AG04450 (cell line): ENCODE measurements at regions not wholly inside any gene's neighbourhood (a gene's known extent, or its start where the extent isn't known, plus 50 kb on each side); places are given as distances from the start of the nearest gene placed in this dataset.

Source experiments
- CTCF ChIA-PET: fragments of 300-600, 350-600 bp; formaldehyde crosslinking; extraction: SDS; loops from one replicate; lab custom pipeline; 2022; ENCODE audit warnings: antibody characterized with exemption, inconsistent platforms; lab: Charles Lee
- POLR2A ChIA-PET: fragments of 350-600 bp; formaldehyde crosslinking; extraction: SDS; loops from one replicate; lab custom pipeline; 2021; ENCODE audit warnings: antibody characterized with exemption, inconsistent platforms; lab: Yijun Ruan, JAX
- DNase-seq: peaks from one replicate; pipeline ENCODE4 v3.0.0-alpha.2; 2011; ENCODE audit warnings: low read depth, low spot score
- H3K27ac ChIP-seq: one replicate; pipeline ENCODE4 v1.5.1; 2012; ENCODE audit warnings: low read depth, low read length, control low read depth
- H3K27me3 ChIP-seq: one replicate; pipeline ENCODE4 v1.6.0; 2012; ENCODE audit warnings: low read length; ENCODE audit not compliant: control insufficient read depth, insufficient read depth
- H3K4me3 ChIP-seq: 2 replicates; pipeline ENCODE4 v1.5.1; 2011; ENCODE audit warnings: mild to moderate bottlenecking, low read depth, low read length, control low read depth
- H3K9me3 ChIP-seq: 2 replicates; pipeline ENCODE4 v1.5.1; 2012; ENCODE audit warnings: low read length; ENCODE audit not compliant: control insufficient read depth, insufficient read depth
- TF ChIP-seq, protein P1 (sequence below): IDR thresholded peaks from 2 replicates; pipeline ENCODE4 v1.5.1; 2011; ENCODE audit warnings: low read depth, low read length, control low read depth, inconsistent platforms

DNA sequence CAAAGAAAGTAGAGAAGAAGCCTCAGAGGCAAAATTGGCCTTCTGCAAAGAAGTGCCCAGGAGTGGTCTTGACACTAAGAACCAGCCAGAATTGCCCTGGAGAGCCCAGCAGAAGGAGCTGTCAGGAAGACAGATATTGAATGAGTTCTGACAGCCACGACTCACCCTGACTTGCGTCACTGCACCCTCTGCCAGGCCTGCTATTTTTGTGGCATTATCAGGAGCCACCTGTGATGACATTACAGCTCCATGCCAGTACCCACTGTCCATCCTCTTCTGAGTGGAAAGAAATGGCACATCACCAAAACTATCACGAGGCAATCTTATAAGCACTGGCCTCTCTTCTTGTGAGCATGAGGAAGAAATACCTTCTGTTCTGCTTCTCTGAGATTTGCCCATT, 67.7 kb downstream of the SMIM20 start:
- ChIA-PET CTCF (no interaction called here), POLR2A (no interaction called here)
- TF ChIP-seq, protein P1, sequence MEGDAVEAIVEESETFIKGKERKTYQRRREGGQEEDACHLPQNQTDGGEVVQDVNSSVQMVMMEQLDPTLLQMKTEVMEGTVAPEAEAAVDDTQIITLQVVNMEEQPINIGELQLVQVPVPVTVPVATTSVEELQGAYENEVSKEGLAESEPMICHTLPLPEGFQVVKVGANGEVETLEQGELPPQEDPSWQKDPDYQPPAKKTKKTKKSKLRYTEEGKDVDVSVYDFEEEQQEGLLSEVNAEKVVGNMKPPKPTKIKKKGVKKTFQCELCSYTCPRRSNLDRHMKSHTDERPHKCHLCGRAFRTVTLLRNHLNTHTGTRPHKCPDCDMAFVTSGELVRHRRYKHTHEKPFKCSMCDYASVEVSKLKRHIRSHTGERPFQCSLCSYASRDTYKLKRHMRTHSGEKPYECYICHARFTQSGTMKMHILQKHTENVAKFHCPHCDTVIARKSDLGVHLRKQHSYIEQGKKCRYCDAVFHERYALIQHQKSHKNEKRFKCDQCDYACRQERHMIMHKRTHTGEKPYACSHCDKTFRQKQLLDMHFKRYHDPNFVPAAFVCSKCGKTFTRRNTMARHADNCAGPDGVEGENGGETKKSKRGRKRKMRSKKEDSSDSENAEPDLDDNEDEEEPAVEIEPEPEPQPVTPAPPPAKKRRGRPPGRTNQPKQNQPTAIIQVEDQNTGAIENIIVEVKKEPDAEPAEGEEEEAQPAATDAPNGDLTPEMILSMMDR: no peak
- Histone ChIP-seq H3K27me3 (peaks cover 5% of the 10 kb centered on the region), H3K27ac (no peak overlapping the region), H3K4me3 (no peak overlapping the region), H3K9me3 (no peaks in the 10 kb centered on the region)
- no peak for DNase-seq

GRCh38 chr4:25982962-25983361, 68.9 kb downstream of the SMIM20 start:
- no peak for DNase-seq
- ChIA-PET POLR2A (no interaction called here), CTCF (no interaction called here)
- Histone ChIP-seq H3K9me3 (no peaks in the 10 kb centered on the region), H3K27me3 (peaks cover 3% of the 10 kb centered on the region), H3K4me3 (no peak overlapping the region), H3K27ac (no peak overlapping the region)
- TF ChIP-seq, protein P1: no peak

DNA sequence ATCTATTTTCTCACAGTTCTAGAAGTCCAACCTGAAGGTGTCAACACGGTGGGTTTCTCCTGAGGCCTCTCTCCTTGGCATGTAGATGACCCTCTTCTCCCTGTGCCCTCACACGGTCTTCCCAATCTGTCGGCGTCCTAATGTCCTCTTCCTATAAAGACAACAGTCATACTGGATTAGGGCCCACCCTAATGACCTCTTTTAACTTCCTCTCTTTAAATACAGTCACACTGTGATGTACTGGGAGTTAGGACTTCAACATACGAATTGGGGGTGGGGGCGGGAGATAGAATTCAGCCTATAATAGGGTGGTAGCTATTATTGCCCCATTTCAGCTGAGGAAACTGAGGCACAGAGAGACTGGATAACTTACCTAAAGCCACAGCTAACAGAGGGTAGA, 70.2 kb downstream of the SMIM20 start:
- TF ChIP-seq, protein P1: no peak
- no peak overlapping the region for H3K4me3 ChIP-seq
- CTCF ChIA-PET: no interaction called here

GRCh38 chr4:25984796-25985195, 70.8 kb downstream of the SMIM20 start:
- H3K4me3 ChIP-seq: no peak overlapping the region
- CTCF ChIA-PET: no interaction called here
- H3K27me3 ChIP-seq: peaks cover 3% of the 10 kb centered on the region
- DNase-seq: no peak
- POLR2A ChIA-PET: no interaction called here
- no peaks in the 10 kb centered on the region for H3K9me3 ChIP-seq
- no peak overlapping the region for H3K27ac ChIP-seq
- TF ChIP-seq, protein P1: no peak

More for the DNA sequence above, 70.2 kb downstream of the SMIM20 start:
- no peak for DNase-seq
- POLR2A ChIA-PET: no interaction called here
- Histone ChIP-seq H3K27ac (no peak overlapping the region), H3K9me3 (no peaks in the 10 kb centered on the region), H3K27me3 (peaks cover 3% of the 10 kb centered on the region)

DNA sequence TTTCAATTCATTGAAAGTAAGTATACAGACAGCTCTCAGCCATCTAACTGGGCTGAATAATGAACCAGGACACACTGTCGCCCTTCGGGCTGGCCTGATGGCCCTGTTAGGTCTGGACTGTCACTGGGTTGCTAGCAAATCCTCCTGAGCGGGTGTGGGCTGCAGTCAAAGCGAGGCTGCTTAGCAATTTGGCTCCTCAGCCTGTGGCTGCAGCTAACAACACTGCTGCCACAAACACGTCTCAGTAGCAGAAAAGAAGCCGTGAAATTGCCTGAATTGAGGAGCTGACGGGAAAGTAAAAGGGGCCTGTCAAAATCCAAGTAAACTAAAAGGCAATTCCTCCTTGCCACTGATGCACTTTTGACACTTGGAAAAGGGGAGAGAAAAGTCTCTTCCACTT, 72.8 kb downstream of the SMIM20 start:
- Histone ChIP-seq H3K9me3 (no peaks in the 10 kb centered on the region; the same call in 1 of the 2 replicates), H3K27me3 (peaks cover 3% of the 10 kb centered on the region), H3K4me3 (no peak overlapping the region), H3K27ac (no peak overlapping the region)
- no peak for DNase-seq
- POLR2A ChIA-PET: no interaction called here
- TF ChIP-seq, protein P1: no peak
- CTCF ChIA-PET: interaction anchor here (0.6 to 4.1 kb wide), 8 partner anchors 9 to 734 kb away, joined by 3 to 34 read pairs (median 9); no protein-coding TSS in a partner anchor
